Activated naive CD8-positive, alpha-beta T cell treated with anti-CD3 and anti-CD28 coated beads, Interleukin-2, amount 10 ng/mL, durations not matched to agents 7 days and 5 days (primary cell): ENCODE measurements at regions not wholly inside any gene's neighbourhood (a gene's known extent, or its start where the extent isn't known, plus 50 kb on each side); places are given as distances from the start of the nearest gene placed in this dataset.

Experiments
- ATAC-seq: fragments of 150-1000 bp; cut with Tn5 transposase; one replicate; pipeline ENCODE4 v1.10.0; 2021; ENCODE audit warnings: low read depth, moderate library complexity
- POLR2A ChIA-PET: fragments of 350-600 bp; sonication (Branson Sonifier 250); formaldehyde crosslinking; loops from one replicate; lab custom pipeline; 2021; ENCODE audit warnings: antibody characterized with exemption; lab: Charles Lee
- DNase-seq: peaks from one replicate; pipeline ENCODE4 v3.0.0; 2021
- H3K27ac Mint-ChIP-seq: one replicate; pipeline ENCODE4 v1.8.0; 2022; ENCODE audit warnings: mild to moderate bottlenecking, mixed read lengths
- H3K27me3 Mint-ChIP-seq: one replicate; pipeline ENCODE4 v1.8.0; 2022; ENCODE audit warnings: mild to moderate bottlenecking, moderate library complexity, mixed read lengths
- H3K36me3 Mint-ChIP-seq: one replicate; pipeline ENCODE4 v1.8.0; 2021; ENCODE audit warnings: mild to moderate bottlenecking, mixed read lengths
- H3K4me1 Mint-ChIP-seq: one replicate; pipeline ENCODE4 v1.8.0; 2021; ENCODE audit warnings: mixed read lengths
- H3K4me3 Mint-ChIP-seq: one replicate; pipeline ENCODE4 v1.8.0; 2022; ENCODE audit warnings: mild to moderate bottlenecking, moderate library complexity, mixed read lengths
- H3K9me3 Mint-ChIP-seq: one replicate; pipeline ENCODE4 v1.8.0; 2021; ENCODE audit warnings: mixed read lengths

DNA sequence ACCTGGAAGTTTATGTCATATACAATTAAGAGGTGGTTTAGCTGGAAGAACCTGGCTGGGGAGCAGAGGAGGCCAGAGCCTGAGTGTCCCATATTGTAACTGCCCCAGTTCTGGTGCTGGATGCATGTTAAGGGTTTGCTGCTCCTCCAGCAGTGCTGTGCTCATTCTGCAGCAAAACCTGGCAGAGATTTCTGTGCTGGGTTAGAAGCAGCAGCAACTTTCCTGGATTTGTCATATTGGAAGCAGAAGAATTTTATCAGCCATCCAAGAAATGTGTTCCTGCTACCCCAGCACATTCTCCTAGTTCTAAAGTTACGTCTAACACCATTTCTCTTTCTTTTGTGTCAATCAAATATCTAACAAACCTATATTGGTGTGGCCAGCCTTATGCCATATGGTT is 284.1 kb downstream of the TDRD15 start:
- Mint-ChIP-seq H3K36me3 (no peaks in the 10 kb centered on the region), H3K27me3 (no peaks in the 10 kb centered on the region), H3K4me3 (no peak overlapping the region), H3K4me1 (no peaks in the 10 kb centered on the region), H3K9me3 (no peaks in the 10 kb centered on the region), H3K27ac (no peak overlapping the region)
- DNase-seq (no peak), ATAC-seq (no peak)
- POLR2A ChIA-PET = no interaction called here

DNA sequence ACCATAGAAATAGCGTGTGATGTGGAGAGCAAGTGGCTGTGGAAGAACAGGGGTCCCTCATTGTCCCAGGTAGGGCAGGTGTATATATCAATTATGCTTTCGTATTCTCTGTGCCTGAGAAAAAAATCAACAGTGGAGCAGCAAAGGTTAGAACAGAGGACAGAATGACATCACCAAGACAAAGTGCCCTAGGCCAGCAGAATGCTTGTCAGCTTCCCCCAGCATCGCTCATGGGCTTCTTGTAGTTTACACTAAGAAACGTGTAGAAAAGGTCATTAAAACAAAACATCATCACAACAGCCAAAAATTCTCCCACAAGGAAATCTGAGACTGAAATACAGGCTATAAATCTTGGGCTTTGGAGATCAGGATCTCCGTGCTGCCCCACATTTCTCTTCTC is 288.0 kb downstream of the TDRD15 start:
- Mint-ChIP-seq H3K27me3 (no peaks in the 10 kb centered on the region), H3K9me3 (no peaks in the 10 kb centered on the region), H3K4me1 (no peaks in the 10 kb centered on the region), H3K27ac (no peak overlapping the region), H3K4me3 (no peak overlapping the region), H3K36me3 (no peaks in the 10 kb centered on the region)
- DNase-seq = no peak
- ATAC-seq = no peak
- POLR2A ChIA-PET = no interaction called here

DNA sequence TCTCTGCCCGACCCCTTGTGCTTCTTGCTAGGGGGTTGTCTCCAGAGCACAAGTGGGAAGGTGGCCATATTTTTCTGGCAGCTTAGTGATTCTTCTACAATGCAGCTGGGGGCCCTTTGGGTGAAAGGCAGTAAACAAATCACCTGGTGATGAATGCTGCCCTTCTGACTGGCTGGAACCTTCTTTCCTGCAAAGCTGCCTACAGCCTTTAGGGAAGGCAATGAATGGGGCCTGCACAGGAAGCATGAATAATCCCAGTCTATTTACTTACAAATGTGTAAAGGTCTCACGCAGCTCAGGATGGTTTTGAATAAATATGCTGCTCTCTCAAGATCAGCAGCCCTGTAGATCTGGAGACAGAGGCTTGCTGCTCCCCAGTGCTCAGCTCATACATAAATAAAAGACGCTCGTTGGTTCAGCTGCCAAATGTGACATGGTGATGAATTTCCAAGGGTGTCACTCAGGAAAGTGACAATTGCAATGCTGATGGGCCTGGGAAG is 289.2 kb downstream of the TDRD15 start:
- Mint-ChIP-seq H3K36me3 (no peaks in the 10 kb centered on the region), H3K4me3 (no peak overlapping the region), H3K9me3 (no peaks in the 10 kb centered on the region), H3K27ac (no peak overlapping the region), H3K4me1 (no peaks in the 10 kb centered on the region), H3K27me3 (no peaks in the 10 kb centered on the region)
- ATAC-seq (no peak), DNase-seq (no peak)
- POLR2A ChIA-PET = no interaction called here

DNA sequence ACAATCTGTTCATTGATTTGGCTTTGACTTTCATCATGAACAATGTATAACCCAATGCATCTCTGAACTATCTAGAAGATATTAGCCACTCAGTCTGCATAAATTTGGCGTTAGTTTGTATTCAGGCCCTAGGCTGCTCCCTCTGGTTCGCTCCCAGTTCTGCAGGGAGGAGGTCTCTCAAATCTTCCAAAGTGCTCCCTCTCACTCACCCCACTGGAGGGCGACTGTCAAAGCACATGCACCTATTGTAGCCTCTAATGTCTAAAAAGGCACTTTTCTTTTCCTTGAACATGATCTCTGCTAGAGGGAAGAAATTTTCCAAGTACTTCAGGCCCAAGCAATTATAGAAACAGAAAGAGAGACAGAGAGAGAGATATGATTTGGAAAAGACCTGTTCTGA is 291.5 kb downstream of the TDRD15 start:
- no peak overlapping the region for H3K4me3 Mint-ChIP-seq
- ATAC-seq = no peak
- POLR2A ChIA-PET = no interaction called here
- H3K9me3 Mint-ChIP-seq = no peaks in the 10 kb centered on the region
- no peak overlapping the region for H3K27ac Mint-ChIP-seq
- H3K4me1 Mint-ChIP-seq = no peaks in the 10 kb centered on the region
- no peaks in the 10 kb centered on the region for H3K36me3 Mint-ChIP-seq
- DNase-seq = no peak
- H3K27me3 Mint-ChIP-seq = no peaks in the 10 kb centered on the region

DNA sequence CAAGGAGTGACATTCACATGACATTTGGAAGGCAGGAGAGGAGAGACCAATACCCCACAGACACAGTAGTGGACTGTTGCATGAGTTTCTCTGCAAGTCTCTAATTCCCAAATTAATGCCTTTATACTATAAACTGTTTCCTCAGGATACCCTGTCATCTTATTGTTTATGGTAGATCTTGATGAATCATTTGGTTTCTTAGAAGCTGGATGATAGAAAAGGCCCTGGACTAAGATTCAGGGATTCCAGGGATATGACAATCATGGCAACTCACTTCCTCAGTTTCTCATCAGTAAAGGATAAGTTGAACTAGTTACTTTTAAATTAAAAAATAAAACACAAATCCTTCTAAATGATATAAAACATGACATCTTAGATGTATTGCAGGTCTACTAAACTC is 292.5 kb downstream of the TDRD15 start:
- no peaks in the 10 kb centered on the region for H3K27me3 Mint-ChIP-seq
- no peak overlapping the region for H3K4me3 Mint-ChIP-seq
- DNase-seq = no peak
- H3K9me3 Mint-ChIP-seq = no peaks in the 10 kb centered on the region
- no peaks in the 10 kb centered on the region for H3K4me1 Mint-ChIP-seq
- no peaks in the 10 kb centered on the region for H3K36me3 Mint-ChIP-seq
- H3K27ac Mint-ChIP-seq = no peak overlapping the region
- no peak for ATAC-seq
- POLR2A ChIA-PET = no interaction called here

DNA sequence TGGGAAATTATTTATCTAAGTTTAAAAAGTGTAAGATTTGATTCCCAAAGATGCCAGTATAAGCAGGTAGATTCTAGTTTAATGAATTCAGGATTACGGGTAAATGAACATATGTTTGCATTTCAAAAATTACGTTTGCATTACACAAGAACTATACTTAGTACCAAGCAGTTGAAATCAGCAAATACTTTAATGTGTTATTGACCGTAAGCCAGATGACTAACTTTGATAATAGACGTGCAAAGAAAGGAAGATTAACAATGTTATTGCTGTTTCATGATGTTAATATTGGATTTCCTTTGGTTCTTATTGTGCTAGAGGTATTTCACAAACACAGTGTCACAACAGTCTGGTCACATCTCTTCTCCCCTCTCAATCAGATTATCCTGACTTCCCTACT is 294.7 kb downstream of the TDRD15 start:
- Mint-ChIP-seq H3K36me3 (no peaks in the 10 kb centered on the region), H3K4me1 (no peaks in the 10 kb centered on the region), H3K27me3 (no peaks in the 10 kb centered on the region), H3K27ac (no peak overlapping the region), H3K4me3 (no peak overlapping the region), H3K9me3 (no peaks in the 10 kb centered on the region)
- POLR2A ChIA-PET = no interaction called here
- no peak for ATAC-seq
- DNase-seq = no peak

DNA sequence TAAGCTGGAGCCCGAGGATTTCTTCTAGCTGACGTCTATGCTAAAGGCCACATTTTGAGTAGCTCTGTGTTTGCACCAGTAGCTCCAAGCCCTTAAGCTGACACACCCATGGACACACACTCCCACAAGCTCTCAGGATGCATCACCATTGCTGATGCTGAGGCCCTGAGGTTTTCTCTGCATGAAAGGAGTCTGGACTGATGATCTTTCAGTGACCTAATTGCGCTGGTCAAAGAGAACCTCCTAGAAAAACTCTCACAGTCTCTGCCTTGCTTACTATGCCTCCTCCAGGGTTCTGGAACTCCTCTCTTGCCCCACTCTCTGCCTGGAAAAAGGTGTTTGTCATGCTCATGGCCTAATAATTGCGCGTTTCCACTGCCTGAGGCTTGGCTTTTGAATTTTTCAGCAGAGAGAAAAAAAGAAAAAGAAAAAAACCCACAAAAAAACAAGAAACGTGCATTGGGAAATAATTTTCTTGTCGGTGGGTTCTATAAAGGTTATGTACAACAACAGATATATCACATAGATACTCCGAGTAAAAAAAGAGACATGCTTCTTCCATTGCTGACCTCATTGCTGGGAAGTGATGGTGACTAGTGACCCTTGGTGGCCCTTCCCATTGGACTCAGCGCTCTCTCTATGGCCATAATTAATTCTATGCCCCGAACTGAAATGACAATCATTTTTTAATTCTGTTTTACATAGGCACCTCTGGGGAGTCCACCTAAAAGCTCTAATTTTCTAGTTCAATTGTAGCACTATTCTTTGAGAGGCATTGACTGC is 297.0 kb downstream of the TDRD15 start:
- Mint-ChIP-seq H3K27me3 (no peaks in the 10 kb centered on the region), H3K36me3 (no peaks in the 10 kb centered on the region), H3K9me3 (no peaks in the 10 kb centered on the region), H3K4me1 (no peaks in the 10 kb centered on the region), H3K4me3 (no peak overlapping the region), H3K27ac (no peak overlapping the region)
- POLR2A ChIA-PET = no interaction called here
- DNase-seq (no peak), ATAC-seq (no peak)

DNA sequence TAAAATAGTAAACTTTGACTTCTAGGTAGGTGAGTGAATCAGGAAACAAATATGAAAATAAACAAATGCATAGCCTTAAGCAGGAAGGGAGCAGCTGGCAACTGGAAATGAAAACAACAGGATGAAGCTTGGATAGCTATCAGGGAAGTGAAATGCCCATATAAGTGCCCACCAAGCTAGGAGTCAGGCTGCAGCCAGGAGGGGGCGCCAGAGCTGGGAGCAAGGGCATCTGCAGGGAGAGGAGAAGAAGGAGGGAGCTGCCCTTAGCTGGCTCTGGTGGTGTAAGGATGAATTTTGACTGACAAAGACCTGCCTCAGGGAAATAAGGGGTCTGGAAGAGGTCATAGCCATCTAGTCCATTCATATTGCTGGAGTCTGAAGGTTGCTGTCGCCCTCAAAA is 298.3 kb downstream of the TDRD15 start:
- no peaks in the 10 kb centered on the region for H3K36me3 Mint-ChIP-seq
- DNase-seq = peak; percentile 32
- no peak overlapping the region for H3K4me3 Mint-ChIP-seq
- POLR2A ChIA-PET = no interaction called here
- H3K4me1 Mint-ChIP-seq = no peaks in the 10 kb centered on the region
- H3K9me3 Mint-ChIP-seq = no peaks in the 10 kb centered on the region
- H3K27ac Mint-ChIP-seq = no peak overlapping the region
- ATAC-seq = no peak
- no peaks in the 10 kb centered on the region for H3K27me3 Mint-ChIP-seq

DNA sequence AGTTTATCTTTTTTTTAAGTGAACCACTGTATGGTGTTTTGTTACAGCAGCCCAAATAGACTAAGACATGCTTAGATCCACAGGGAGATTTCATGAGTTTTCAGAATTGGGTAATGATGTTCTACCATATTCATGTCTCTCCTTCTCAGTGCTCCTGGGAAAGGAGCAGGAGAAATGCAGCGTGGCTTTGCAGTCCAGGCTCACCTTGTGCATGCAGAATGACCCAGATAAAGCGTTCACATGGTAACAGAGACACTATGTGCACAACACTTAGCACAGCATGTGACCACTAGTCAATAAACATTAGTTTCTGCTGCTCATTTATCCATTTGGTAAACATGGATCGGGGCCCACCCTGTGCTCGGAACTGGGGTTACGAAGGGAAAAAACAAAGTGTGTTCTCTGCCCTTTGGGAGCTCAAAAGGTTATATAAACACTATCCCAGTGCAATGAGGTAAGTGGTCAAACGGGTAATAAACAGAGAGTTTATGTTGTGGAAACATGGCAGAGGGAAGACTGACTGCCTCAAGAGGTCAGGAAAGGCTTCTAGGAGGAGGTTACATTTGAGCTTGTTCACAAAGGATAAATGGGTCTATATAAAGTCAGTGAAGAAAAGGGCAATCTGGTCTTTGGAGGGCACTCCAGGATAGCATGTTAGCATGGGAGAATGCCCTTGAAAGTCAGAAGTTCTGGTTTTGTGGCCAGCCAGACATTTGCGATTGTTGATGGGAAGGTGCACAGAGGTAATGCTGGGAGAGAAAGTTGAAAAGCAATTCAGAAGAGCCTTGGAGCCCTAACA is 299.2 kb downstream of the TDRD15 start:
- Mint-ChIP-seq H3K4me1 (peaks cover 3% of the 10 kb centered on the region), H3K36me3 (no peaks in the 10 kb centered on the region), H3K4me3 (no peak overlapping the region), H3K27me3 (no peaks in the 10 kb centered on the region), H3K27ac (no peak overlapping the region), H3K9me3 (peaks cover 2% of the 10 kb centered on the region)
- DNase-seq = no peak
- no peak for ATAC-seq
- POLR2A ChIA-PET = no interaction called here

DNA sequence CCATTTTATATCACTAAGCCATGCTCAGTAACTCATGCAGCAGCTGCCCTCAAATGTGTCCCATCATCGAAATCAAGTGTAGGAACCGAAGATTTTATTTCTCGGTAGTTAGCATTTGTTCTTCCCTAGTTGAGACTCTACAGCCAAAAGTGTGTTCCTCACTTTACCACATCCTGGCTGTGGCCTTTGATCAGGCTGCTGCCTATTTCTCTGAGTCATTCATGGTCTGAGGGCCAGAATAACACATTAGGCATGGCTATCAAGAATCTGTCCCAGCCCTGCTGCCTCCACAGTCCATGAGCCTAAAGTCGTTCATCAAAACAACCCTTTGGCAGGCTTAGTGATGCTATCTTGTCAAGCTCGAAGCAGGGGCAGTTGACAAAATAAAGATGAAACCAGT is 300.1 kb downstream of the TDRD15 start:
- H3K36me3 Mint-ChIP-seq = no peaks in the 10 kb centered on the region
- no peak overlapping the region for H3K27ac Mint-ChIP-seq
- H3K27me3 Mint-ChIP-seq = no peaks in the 10 kb centered on the region
- H3K4me3 Mint-ChIP-seq = no peak overlapping the region
- DNase-seq (no peak), ATAC-seq (no peak)
- POLR2A ChIA-PET = no interaction called here
- peaks cover 3% of the 10 kb centered on the region for H3K4me1 Mint-ChIP-seq
- H3K9me3 Mint-ChIP-seq = peaks cover 2% of the 10 kb centered on the region

DNA sequence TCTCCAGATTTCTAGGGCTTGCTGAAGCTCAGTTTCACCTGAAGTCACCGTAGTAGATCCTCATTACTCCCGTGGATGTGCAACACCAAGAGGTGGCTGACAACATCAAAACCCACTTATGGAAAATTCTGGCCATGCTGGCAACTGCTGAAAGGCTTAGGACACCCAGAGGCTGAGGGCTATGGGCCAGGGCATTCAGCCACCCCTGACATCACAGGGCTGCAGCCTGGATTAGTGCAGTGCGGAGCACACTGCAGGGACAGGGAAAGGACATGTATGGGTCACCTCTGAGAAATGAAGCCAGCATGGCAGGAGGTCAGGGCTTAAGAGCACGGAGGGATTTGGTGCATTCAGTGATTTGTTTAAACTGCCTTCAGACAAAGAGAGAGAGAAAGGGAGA is 300.6 kb downstream of the TDRD15 start:
- H3K27me3 Mint-ChIP-seq = no peaks in the 10 kb centered on the region
- H3K4me1 Mint-ChIP-seq = peaks cover 3% of the 10 kb centered on the region
- POLR2A ChIA-PET = no interaction called here
- H3K36me3 Mint-ChIP-seq = no peaks in the 10 kb centered on the region
- DNase-seq = no peak
- no peak for ATAC-seq
- H3K4me3 Mint-ChIP-seq = no peak overlapping the region
- H3K9me3 Mint-ChIP-seq = peaks cover 2% of the 10 kb centered on the region
- H3K27ac Mint-ChIP-seq = no peak overlapping the region

DNA sequence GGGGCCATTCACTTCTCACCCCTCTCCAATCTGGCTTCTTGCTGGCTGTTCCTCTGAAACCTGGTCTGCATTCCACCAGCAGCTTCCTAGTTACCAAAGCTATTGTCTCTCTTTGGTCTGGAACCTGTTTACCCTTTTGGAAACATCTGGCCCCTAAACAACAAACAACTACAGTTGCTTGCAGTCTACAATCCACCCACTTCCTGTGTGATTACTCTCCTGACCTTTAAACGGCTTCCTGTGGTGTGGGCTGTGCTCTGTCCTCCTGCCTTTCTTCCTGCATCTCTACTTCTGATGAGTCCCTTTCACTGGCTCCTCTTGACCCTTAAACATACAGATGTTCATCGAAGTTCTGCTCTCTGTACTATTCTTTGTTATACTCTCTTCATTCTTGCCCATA is 303.8 kb downstream of the TDRD15 start:
- no peak for DNase-seq
- POLR2A ChIA-PET = no interaction called here
- H3K27ac Mint-ChIP-seq = no peak overlapping the region
- peaks cover 3% of the 10 kb centered on the region for H3K4me1 Mint-ChIP-seq
- no peaks in the 10 kb centered on the region for H3K36me3 Mint-ChIP-seq
- H3K4me3 Mint-ChIP-seq = no peak overlapping the region
- no peaks in the 10 kb centered on the region for H3K27me3 Mint-ChIP-seq
- ATAC-seq = no peak
- peaks cover 2% of the 10 kb centered on the region for H3K9me3 Mint-ChIP-seq

DNA sequence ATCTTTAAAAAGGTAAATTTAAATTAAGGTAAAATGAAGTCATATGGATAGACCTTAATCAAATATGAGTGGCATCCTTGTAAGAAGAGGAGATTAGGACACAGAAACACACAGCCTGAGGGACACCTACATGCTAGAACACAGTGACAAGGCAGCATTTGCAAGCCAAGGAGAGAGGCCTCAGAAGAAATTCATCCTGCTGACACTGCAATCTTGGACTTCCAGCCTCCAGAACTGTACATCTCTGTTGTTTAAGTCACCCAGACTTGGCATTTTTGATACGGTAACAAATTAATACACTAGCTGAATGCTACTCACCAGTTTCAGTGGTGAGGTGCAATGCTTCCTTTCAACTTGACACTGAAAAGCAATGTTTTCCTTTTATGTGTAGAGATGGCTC is 305.0 kb downstream of the TDRD15 start:
- no peak for ATAC-seq
- POLR2A ChIA-PET = no interaction called here
- H3K36me3 Mint-ChIP-seq = no peaks in the 10 kb centered on the region
- peaks cover 2% of the 10 kb centered on the region for H3K9me3 Mint-ChIP-seq
- DNase-seq = no peak
- H3K27ac Mint-ChIP-seq = no peak overlapping the region
- H3K4me3 Mint-ChIP-seq = no peak overlapping the region
- no peaks in the 10 kb centered on the region for H3K27me3 Mint-ChIP-seq
- peaks cover 3% of the 10 kb centered on the region for H3K4me1 Mint-ChIP-seq

DNA sequence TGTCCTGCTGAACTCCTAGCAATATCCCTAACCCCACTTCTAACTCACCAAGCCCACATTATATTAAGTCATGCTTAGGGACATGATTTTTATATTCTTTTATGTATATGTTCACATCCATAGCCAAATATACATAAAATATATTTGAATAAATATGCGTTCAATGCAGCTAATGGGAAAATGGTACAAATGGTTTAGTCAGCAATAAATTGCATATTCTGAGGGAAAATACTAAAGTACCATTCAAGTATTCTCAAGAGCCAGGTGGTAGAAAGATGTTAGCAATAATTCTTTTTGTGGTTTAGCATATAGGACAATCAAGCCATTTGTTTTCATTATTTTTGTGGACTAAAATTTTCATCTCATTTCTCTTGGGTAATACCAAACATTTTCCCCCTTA is 306.0 kb downstream of the TDRD15 start:
- no peak for ATAC-seq
- peaks cover 3% of the 10 kb centered on the region for H3K4me1 Mint-ChIP-seq
- no peaks in the 10 kb centered on the region for H3K36me3 Mint-ChIP-seq
- H3K9me3 Mint-ChIP-seq = peaks cover 2% of the 10 kb centered on the region
- H3K27ac Mint-ChIP-seq = no peak overlapping the region
- H3K27me3 Mint-ChIP-seq = no peaks in the 10 kb centered on the region
- no peak overlapping the region for H3K4me3 Mint-ChIP-seq
- POLR2A ChIA-PET = no interaction called here
- no peak for DNase-seq
